K562 (cell line): ENCODE measurements at regions not wholly inside any gene's neighbourhood (a gene's known extent, or its start where the extent isn't known, plus 50 kb on each side); places are given as distances from the start of the nearest gene placed in this dataset.

Experiments
- CEBPG ChIP-seq, 3 experiments: fragments of 200-800 bp in 1 of 3; sonication (Bioruptor generic) in 1 of 3; sonication (generic) in 1 of 3; formaldehyde crosslinking in 1 of 3; IDR thresholded peaks in 2 of 3; conservative IDR thresholded peaks in 1 of 3; 2 replicates each; pipeline versions ENCODE4 v1.6.1 to v1.8.0; 2016 to 2022; ENCODE audit warnings: missing compliant biosample characterization in 2 of 3, missing genetic modification characterization in 2 of 3, mild to moderate bottlenecking in 1 of 3, missing genetic modification reagents in 1 of 3
- DEAF1 ChIP-seq: fragments of 450-650 bp; formaldehyde crosslinking; IDR thresholded peaks from 2 replicates; pipeline ENCODE4 v1.4.0; 2020; ENCODE audit warnings: mild to moderate bottlenecking, moderate library complexity
- ELF2 ChIP-seq: fragments of 250-450 bp; sonication (Bioruptor Pico); IDR thresholded peaks from 2 replicates; pipeline ENCODE4 v1.5.0; 2021; ENCODE audit warnings: mild to moderate bottlenecking
- FIP1L1 ChIP-seq: fragments of 200-400 bp; formaldehyde crosslinking; IDR thresholded peaks from 2 replicates; pipeline ENCODE4 v1.6.1; 2018; ENCODE audit warnings: mild to moderate bottlenecking, low read depth, low read length; ENCODE audit not compliant: poor library complexity, severe bottlenecking
- KAT7 ChIP-seq: sonication (generic); formaldehyde crosslinking; IDR thresholded peaks from 2 replicates; pipeline ENCODE4 v1.8.0; 2022; ENCODE audit warnings: missing genetic modification reagents, mild to moderate bottlenecking, borderline replicate concordance
- KHSRP ChIP-seq: fragments of 450-650 bp; IDR thresholded peaks from 2 replicates; pipeline ENCODE4 v1.6.1; 2017
- MAZ ChIP-seq, 2 experiments: fragments of 450-650 bp in 1 of 2; sonication (generic) in 1 of 2; formaldehyde crosslinking; IDR thresholded peaks in 1 of 2; conservative IDR thresholded peaks in 1 of 2; 2 replicates each; pipeline versions ENCODE4 v1.4.0 to v1.5.0; 2020; ENCODE audit warnings: mild to moderate bottlenecking in 1 of 2, missing genetic modification reagents in 1 of 2
- POLR2H ChIP-seq: IDR thresholded peaks from 2 replicates; pipeline ENCODE4 v1.6.1; 2016; ENCODE audit warnings: missing genetic modification characterization, low read depth, mild to moderate bottlenecking, control low read depth, missing compliant biosample characterization, moderate library complexity
- RAD21 ChIP-seq, 2 experiments: fragments of 250-450 bp in 1 of 2; fragments of 450-650 bp in 1 of 2; sonication (Bioruptor Pico) in 1 of 2; formaldehyde crosslinking in 1 of 2; IDR thresholded peaks in 1 of 2; conservative IDR thresholded peaks in 1 of 2; 2 replicates each; pipeline versions ENCODE4 v1.4.0 to v1.8.0; 2020 to 2022; ENCODE audit warnings: mild to moderate bottlenecking in 2 of 2, moderate library complexity in 1 of 2
- TF ChIP-seq, protein P1 (sequence below), 2 experiments: IDR thresholded peaks; 2 replicates each; pipeline ENCODE4 v1.6.1; 2011; ENCODE audit warnings: borderline replicate concordance in 1 of 2, control low read depth in 1 of 2, low read depth in 1 of 2, low read length in 1 of 2, mild to moderate bottlenecking in 1 of 2, mixed read lengths in 1 of 2, moderate library complexity in 1 of 2; ENCODE audit not compliant: insufficient read depth in 1 of 2, insufficient read length in 1 of 2, poor library complexity in 1 of 2, severe bottlenecking in 1 of 2; ENCODE audit errors: extremely low read depth in 1 of 2
- TF ChIP-seq, protein P2 (sequence below): IDR thresholded peaks from 3 replicates; pipeline ENCODE4 v1.6.1; 2011; ENCODE audit warnings: borderline replicate concordance, mild to moderate bottlenecking; ENCODE audit not compliant: insufficient read length, insufficient read depth

DNA sequence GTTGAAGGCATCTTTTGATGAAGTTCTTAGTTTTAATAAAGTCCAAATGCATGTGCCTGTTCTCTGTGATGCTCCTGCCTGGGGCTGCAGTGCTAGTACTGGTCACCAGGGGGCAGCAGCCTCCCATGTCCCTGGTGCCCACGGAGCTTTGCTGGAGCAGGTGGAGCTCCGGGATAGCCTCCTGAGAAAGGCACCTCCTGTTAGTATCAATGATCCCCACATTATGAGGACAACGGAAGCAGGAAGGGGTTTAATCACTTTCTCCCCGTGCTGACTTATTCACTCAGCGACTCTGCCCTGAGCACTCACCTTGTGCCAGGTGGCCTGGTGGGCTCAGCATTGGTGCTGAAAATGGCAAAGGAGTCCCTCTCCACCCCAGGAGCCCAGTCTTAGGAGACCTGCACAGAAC is 123.0 kb upstream of the PZP start (continued):
- TF ChIP-seq, protein P1, sequence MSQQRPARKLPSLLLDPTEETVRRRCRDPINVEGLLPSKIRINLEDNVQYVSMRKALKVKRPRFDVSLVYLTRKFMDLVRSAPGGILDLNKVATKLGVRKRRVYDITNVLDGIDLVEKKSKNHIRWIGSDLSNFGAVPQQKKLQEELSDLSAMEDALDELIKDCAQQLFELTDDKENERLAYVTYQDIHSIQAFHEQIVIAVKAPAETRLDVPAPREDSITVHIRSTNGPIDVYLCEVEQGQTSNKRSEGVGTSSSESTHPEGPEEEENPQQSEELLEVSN (IDR thresholded peaks at IDR 0.05; ENCODE audit: borderline replicate concordance in 1 of 2, extremely low read depth in 1 of 2, insufficient read depth in 1 of 2, insufficient read length in 1 of 2, low read depth in 1 of 2, low read length in 1 of 2, poor library complexity in 1 of 2, severe bottlenecking in 1 of 2), result no peak
- TF ChIP-seq POLR2H (tag), result no peak
- TF ChIP-seq, protein P2, sequence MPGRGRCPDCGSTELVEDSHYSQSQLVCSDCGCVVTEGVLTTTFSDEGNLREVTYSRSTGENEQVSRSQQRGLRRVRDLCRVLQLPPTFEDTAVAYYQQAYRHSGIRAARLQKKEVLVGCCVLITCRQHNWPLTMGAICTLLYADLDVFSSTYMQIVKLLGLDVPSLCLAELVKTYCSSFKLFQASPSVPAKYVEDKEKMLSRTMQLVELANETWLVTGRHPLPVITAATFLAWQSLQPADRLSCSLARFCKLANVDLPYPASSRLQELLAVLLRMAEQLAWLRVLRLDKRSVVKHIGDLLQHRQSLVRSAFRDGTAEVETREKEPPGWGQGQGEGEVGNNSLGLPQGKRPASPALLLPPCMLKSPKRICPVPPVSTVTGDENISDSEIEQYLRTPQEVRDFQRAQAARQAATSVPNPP, result no peak
- peak; percentile 63 for TF ChIP-seq DEAF1
- no peak for TF ChIP-seq ELF2 (CRISPR knock-in tag)
- no peak for TF ChIP-seq KAT7 (CRISPR knock-in tag)
- no peak for TF ChIP-seq FIP1L1
- TF ChIP-seq RAD21 (CRISPR knock-in tag; conservative IDR thresholded peaks at IDR 0.05 in 1 of 2, IDR thresholded peaks at IDR 0.05 in 1 of 2), result peak; percentile 75 to 83
- no peak for TF ChIP-seq KHSRP
- no peak for TF ChIP-seq CEBPG (CRISPR knock-in tag; IDR thresholded peaks at IDR 0.05)
- no peak for TF ChIP-seq CEBPG (tag; conservative IDR thresholded peaks at IDR 0.05 in 1 of 2, IDR thresholded peaks at IDR 0.05 in 1 of 2)
- TF ChIP-seq MAZ (CRISPR knock-in tag; conservative IDR thresholded peaks at IDR 0.05 in 1 of 2, IDR thresholded peaks at IDR 0.05 in 1 of 2), result no peak
